Heart left ventricle (tissue), 13 donors: ENCODE measurements at regions not wholly inside any gene's neighbourhood (a gene's known extent, or its start where the extent isn't known, plus 50 kb on each side); places are given as distances from the start of the nearest gene placed in this dataset.

Experiments
- POLR2A ChIP-seq, 2 donors: fragments of 450-650 bp; IDR thresholded peaks; one replicate each; pipeline ENCODE4 v1.6.1; 2017; ENCODE audit warnings: antibody characterized with exemption in 2 of 2, mild to moderate bottlenecking in 2 of 2, moderate library complexity in 2 of 2
- TF ChIP-seq, protein P1 (sequence below), 12 donors: fragments of 200-600 bp; sonication (generic) in 4 of 12; IDR thresholded peaks; one replicate each; pipeline versions ENCODE4 v1.5.0 to v1.8.0; 2018 to 2022; ENCODE audit warnings: antibody characterized with exemption in 12 of 12, mild to moderate bottlenecking in 5 of 12
- donor health status: ischemic (EF 13 %, LVEDD 7.1; RV severe dilation, severe dysfunction).
- donor health status: DM: no; HTN: yes; CAD: no.
- donor health status: DM: no; HTN: no; CAD: no.
- donor health status: ischemic (EF 25% LVEDD 6.9; RV normal size, moderate dysfunction).
- donor health status: ischemic (EF 25% LVEDD 5.7; RV mildly dilated, moderate dysfunction).
- donor health status: ischemic (EF 35%, LVEDD 5.7; RV mildly dilated, moderate dysfunction).
- donor health status: nonischemic (EF 11% LVEDD 7.7; RV severe dilation, severe dysfunction).
- donor health status: DM: yes; HTN: yes; CAD: no.
- donor health status: PGD.
- donor health status: ischemic (EF 29% LVEDD 5.4; RV normal size, mild dysfunction).
- donor health status: nonischemic (EF 23%, LVEDD 6.1; RV moderate dilation, normal function).

- TF ChIP-seq, protein P1, sequence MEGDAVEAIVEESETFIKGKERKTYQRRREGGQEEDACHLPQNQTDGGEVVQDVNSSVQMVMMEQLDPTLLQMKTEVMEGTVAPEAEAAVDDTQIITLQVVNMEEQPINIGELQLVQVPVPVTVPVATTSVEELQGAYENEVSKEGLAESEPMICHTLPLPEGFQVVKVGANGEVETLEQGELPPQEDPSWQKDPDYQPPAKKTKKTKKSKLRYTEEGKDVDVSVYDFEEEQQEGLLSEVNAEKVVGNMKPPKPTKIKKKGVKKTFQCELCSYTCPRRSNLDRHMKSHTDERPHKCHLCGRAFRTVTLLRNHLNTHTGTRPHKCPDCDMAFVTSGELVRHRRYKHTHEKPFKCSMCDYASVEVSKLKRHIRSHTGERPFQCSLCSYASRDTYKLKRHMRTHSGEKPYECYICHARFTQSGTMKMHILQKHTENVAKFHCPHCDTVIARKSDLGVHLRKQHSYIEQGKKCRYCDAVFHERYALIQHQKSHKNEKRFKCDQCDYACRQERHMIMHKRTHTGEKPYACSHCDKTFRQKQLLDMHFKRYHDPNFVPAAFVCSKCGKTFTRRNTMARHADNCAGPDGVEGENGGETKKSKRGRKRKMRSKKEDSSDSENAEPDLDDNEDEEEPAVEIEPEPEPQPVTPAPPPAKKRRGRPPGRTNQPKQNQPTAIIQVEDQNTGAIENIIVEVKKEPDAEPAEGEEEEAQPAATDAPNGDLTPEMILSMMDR (IDR thresholded peaks at IDR 0.05), result no peak
- TF ChIP-seq POLR2A (IDR thresholded peaks at IDR 0.05), result no peak
Measured at GRCh38 chr2:145622285-145622684, 1102.4 kb upstream of the ZEB2 start.
